NCI-H1092 treated with DMSO at 0.1 percent for 48 hours (cell line): ENCODE measurements at regions not wholly inside any gene's neighbourhood (a gene's known extent, or its start where the extent isn't known, plus 50 kb on each side); places are given as distances from the start of the nearest gene placed in this dataset.

Experiments used
- DNase-seq: peaks from one replicate; lab custom pipeline; 2025; lab: John Stamatoyannopoulos, UW

DNA sequence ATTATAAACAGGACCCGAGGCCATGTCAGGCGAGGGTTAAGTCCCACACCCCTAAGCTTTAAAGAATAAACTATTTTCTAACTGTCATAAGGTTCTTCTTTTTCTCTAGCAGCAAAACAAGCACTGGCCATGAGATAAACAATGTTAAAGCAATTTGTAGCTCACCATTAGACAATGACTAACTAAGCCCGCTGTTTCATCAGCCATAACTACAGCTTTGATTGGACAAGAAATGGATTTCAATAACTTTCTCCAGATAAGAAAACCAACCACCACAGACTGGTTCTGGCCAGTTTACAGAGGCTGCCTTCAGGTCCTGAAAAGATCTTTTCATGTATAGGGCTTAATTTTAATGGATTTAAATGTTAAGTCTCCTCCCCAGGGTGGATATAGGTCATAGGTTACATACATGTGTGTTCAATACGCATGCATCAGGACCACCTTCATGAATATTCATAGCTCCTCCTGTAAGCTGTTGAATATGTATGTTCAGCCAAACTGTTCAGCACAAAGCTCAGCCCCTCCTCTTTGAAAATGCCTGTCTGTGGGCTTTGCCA, 108.7 kb upstream of the RAB6C start:
- DNase-seq, result no peak

DNA sequence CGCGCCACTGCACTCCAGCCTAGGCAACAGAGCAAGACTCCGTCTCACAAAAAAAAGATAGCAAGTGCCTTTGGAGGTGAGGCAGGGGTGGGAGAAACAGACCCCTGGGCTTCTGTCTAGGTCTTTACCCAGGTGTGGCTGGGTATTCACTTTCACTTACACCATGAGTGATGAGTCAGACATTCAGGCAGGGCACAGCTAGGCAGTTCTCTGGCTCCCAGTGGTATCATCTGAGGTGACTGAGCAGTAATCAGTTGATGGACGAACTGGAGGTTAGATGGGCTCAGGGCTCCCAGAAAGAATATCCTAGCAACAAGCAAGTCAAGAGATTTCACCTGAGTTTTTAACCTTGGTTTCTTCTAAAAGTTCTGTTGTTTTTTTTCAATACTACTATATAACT, 107.0 kb upstream of the RAB6C start:
- no peak for DNase-seq

DNA sequence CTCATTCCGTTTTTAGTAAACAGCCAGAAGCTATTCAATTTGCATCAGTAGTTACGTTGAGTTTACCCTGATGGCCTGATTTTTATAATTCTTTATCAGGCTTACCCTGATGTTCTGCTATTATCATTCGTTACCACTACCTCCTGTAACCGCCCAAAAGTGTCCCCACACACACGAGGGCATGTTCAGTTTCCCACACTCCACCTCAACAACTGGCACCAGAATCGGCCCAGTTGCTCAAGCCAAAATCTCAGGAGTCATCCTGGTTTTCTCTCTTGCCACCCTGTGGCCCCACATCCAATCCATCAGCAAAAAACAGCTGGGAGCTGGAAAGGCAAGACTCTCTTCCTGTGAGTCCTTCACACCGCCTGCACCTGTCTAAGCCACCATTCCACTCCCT, 102.9 kb upstream of the RAB6C start:
- DNase-seq, result no peak

DNA sequence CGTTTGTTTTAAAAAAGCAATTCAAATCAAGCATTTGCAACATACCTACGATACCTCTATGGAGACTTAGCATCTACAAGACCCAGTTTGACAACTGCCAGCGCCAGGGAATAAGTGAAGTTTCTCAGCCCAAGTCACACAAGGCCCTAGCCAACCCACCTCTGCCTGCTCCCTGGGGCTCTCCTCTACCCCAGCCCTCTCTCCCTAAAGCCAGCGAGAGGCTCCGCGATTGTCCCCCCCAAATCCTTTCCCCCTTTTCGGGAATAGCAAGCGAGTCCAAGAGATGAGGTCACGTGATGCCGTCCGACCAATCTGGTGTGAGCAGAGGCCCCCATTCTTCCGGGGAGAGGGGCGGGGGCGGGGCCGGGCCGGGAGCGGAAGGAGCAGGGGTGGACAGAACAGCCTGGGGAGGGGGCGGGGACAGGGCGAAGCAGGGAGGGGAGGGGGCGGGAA, 102.2 kb upstream of the RAB6C start:
- DNase-seq, result peak; percentile 79

DNA sequence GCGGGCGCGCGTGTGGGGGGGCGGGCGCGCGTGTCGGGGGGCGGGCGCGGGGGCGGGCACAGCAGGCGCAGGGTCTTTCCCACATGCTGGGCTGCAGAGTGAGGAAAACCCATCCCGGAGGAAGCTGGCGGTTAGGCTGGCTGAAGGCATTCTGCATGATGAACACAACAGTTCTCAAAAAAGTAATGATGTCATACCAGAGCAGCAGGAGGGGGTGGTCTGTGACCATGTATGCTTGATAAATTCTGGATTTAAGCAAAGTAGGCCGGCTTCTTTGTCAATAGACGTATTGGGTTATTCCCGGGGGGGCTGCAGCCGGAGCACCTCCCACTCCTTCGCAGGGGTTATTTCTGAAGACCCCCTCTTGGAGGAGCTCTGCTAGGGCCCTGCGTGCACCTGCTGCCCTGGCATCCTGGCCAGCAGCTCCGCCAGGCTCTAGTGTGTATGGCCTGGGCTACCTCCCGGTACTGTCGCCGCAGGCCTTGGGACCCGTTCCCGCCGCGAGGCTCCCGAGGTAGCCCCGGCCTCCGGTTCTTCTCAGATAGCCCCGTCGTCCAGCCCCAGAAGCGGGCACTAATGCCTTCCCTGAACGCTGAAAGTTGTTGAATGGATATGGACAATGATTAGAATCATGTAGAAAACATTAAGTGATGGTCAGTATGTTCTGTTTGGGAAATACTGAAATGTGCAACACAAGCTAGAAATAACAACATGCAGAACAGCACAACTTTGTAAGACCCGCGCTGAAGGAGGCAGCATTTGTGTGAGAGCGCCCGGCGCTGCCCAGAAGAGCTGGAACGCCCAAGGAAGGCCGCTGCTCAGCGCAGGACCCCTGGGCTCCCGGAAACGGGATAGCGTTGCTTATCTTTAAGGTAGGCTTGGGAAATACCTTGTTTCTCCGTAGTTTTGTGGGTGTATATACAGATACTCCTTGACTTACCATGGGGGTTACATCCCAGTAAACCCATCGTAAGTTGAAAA, 101.4 kb upstream of the RAB6C start:
- peak; percentile 56 for DNase-seq

DNA sequence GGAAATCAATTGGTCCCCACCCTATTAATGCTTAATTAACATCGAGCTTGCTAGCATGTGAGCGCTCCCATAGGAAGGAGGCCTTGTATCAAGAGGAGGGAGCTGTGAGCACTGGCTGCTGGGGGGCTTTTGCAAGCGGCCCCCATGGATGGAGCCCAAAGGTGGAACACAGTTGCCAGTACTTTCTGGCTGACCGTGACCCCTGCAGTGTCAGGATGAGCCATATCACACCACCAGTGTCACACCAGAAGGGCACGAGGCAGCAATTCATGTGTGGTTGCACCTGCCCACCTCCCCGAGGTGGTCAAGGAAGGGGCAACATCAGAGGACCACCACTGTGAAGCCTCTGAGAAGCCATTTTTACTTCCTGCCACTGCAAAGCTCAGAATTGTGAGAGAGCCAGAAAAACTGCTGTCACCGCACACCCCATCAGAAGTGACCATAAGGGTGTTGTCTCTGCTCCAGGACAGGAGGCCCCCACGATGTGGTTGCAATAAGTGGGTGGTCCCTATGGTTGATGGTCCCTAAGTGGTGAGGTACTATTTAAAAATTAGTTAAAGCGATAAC, 99.8 kb upstream of the RAB6C start:
- no peak for DNase-seq

DNA sequence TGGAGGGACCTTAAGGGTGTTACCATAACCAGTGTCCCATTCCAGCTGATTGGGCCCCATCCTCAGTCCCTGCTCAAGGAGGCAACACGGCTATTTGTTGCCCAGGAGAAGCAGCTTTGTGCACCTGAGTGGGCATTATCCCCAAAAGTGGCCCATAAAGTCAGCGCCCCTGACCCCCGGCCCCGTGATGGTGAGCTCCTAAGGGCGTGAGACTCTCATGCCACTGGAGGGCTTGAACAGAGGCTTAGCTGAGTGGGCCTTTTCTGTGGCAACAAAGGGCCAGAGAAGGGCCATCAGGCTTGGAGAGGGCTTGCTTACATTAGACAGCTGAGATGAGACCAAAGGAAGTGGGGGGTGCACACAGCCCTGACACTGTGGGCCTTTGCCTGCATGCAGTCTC, 99.2 kb upstream of the RAB6C start:
- DNase-seq, result no peak

DNA sequence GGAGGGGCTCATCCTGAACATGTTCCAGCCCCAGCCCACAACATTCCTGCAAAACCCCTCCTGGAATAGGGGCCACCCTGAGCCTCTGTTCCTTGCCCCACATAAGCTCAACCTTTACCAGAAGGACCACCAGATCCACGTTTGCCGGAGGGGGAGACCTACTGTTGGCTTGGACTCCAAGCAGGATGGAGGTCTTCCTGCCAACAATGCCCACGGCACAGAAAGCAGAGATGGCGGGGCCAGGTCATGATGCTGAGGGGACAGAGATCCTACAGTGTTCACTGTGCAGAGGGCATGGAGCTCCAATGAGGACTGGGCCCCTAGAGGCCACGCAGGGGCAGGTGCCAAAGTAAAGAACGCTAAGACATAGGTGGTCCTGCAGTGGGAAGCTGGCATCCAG, 98.5 kb upstream of the RAB6C start:
- DNase-seq, result no peak

DNA sequence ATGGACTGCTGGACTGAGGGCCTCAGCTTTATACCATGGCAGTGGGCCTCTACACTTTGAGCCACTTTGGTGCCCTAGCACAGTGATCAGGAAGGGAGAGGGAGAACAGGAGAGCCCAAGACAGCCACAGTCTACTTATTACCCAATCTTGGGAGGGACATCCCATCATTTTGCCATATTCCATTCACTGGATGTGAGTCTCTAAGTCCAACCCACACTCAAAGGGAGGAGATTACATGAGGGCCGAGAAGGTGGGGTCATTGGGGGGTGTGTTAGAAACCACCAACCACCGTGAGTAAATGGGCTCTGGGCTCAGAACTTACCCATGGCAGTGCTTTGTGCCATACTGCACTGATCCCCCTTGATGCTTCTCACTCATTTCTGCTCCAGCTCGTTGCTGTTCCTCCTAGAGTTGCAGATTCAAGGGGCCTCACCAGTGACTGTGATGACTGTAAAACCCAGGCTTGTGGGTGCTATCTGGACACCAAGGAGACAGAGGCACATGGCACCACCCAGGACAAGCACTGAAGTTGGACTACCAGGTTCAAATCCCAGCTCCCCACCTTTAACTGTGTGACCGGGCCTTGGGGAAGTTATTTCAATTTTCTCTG, 97.6 kb upstream of the RAB6C start:
- no peak for DNase-seq

DNA sequence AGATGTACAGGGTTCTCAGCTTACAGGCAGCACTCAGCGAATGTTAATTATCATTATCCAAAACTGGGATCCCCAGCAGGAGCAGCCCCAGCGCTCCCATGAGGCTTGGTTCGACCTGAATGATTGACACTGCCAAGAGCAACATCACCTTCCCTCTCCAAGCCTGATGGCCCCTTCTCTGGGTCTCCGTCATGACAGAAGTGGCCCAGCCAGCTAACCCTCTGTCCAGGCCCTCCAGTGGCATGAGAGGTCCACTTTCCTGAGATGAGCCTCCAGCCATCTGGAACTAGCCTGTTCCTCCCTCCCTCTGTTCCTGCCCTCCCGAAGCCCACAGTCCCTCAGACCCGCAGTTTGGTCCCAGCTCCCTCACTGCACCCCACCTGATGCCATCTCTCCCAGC, 97.0 kb upstream of the RAB6C start:
- no peak for DNase-seq

DNA sequence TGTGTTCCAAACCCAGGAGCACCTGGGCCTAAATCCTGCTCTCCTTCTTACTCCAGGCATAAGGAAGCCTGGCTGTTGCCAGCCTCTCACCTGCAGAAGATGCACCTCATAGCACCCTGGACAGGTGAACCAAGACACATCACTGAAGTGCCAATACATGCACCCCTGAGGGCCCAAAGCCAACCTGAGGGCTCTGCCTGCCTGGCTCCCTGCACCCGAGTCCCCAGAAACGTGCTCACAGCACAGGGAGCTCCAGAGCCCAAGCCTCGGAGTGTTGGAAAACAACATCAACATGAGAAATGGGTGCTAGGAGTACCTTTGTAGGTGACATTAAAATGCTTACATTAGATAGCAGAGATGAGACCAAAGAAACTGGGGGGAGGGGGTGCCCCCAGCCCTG, 96.3 kb upstream of the RAB6C start:
- no peak for DNase-seq

DNA sequence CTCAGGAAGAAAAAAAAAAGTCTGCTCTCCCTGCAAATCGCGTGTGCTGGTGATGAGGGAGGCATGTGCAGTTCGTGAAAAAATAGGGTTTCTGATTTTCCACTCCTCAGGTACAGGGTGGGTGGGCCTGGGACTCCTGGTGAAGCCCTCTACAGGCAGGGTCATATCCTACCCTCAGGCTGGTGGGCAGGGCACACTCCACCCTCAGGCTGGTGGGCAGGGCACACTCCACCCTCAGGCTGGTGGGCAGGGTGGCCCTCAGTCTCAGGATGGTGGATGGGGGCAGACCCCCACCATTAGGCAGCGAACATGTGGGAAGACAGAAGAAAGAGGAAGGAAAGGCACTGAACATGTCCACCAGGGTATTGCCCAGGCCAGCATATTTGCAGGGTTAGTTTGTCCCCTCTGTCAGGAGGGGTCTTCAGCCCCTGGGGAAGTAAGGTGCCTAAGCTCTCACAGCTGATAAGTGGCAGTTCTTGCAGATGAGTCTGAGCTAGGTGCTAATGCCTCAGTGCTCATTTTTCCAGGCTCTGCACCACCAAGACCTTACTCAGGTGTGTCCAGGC, 95.2 kb upstream of the RAB6C start:
- no peak for DNase-seq

DNA sequence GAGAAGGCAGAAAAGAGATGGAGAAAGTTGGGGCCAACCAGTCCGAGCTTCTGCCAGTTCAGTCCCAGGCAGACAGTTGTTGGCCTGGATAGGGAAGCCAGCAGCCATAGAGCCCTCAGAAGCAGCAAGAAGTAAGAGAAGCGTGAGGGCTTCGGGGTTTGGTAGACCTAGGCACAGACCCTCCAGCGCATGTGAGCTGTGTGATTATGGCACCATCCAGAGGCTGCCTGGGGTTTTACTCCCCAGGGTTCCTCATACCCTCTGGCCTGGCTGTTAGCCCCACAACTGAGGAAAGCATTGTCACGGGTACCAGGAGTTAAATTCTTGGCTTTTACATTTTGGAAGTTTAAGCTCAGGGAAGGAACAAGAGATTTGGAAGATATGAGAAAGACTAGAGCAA, 93.7 kb upstream of the RAB6C start:
- DNase-seq, result peak; percentile 0

DNA sequence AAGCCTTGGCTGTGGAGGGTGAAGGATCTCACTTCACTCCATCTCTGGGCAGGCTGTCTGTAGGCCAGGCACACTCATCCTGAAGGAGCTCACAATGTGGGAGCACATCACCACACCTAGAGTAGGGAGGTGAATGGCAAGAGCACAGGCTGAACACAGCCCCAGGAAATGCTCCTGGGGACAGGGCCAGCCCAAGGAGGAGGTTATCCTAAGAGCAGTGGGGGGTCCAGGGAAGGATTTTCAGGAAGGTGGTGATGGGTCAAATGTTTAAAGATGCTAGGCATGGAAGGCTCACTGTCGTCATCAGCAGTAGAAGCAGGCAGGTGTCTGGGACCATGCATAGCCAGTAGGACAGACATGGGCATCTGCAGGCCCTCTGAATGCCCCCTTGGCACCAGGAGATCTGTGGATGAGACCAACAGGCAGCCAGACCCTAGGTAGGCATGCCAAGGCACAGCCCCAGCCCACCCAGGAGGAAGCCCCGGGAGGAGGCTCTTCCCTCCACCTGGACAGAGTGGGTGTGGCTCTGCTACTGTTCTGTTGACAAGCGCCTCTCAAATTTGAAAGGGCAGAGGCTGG, 91.7 kb upstream of the RAB6C start:
- no peak for DNase-seq

DNA sequence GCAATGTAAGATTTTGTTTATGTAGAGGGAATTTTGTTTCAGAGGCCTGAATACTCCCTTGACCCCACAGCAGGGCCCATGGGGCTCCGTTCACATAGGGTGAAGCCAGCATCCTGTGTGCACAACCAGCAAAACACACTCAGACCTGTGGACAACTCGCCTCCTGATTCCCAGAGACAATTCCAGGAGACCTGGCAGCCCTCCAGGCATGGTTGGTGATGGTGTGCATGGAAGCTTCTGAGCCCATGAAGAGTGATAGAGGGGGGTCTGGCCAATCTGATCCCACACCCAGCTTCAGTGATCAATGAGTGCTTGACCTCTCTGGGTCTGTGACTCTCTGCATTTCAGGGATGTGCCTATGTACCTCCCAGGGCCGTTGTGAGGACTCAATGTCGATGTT, 91.0 kb upstream of the RAB6C start:
- DNase-seq, result no peak

DNA sequence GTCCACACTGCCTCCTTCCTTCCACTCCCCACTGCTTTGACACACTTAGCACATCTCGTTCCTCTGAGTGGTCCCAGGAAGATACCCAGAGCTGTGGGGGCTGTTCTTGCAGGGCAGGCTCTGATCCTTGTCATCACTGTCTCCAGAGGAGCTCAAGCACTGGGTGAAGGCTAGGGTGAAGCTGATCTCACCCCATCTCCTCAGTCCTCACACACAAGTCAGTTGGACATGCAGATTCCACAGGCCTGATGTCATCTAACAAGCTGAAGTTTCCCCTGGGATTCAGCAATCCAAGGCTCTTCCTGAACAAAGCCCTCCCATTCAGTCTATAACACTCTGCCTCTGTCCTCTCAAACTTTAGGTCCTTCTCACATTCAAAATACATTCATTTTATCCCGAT, 90.6 kb upstream of the RAB6C start:
- no peak for DNase-seq

DNA sequence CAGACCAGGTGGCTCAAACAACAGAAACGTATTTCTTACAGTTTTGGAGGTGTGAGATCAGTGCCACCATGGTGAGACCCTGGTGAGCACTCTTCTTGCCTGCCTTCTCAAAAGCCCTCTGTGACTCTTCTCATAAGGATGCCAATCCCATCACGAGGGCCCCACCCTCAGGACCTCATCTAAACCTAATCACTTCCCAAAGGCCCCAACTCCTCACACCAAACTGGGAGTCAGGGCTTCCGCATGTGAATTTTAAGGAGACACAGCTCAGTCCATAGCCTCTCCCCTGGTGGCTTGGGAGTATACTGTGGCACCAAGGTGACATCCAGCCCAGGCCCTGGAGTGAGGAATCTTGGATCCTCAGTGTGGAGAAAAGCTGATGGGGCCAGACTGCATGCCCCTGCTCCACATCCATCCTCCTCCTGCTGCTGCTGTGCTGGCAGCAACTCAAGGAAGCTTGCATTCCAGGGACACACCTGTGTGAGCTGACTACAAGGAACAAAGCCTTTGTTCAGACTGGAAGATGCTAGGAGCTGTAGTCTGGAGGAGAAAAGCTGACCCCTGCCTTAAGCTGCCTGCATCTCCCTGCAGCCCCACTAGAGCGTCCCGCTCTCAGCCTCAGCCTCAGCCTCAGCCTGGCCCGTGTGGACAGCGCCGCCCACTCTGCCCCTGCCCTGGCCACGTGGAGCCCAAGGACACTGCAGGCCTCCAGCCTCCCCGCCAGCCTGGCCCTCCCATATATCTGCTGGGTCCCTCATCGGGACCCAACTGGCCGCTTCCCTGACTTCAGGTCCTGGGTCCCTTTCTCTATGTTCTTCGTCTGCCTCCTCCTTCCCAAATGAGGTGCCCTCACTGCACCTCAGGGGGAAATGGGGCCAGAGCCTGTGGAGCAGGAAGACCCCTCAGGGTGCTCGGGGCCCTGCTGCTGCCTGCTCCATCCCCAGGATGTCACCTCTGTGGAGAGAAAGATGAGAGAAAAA, 87.8 kb upstream of the RAB6C start:
- DNase-seq, result no peak

DNA sequence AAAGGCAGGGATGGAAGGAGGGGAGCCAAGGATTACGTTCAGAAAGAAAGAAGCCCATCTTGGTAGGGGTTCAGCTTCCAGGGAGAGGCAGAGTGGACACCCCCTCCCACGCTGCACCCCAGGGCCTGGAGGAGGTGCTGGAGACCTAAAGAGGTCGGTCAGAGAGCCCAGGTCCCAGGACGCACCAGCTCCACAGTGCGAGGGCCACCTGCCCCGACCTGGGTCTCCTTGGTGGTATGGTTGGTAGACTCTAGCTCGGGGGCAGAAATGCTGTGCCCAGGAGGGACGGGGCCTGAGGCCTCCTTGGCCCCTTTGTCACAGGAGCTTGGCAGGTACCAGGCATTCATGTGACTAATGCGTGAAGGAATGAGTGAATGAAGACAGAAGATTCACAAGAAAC, 87.1 kb upstream of the RAB6C start:
- no peak for DNase-seq

DNA sequence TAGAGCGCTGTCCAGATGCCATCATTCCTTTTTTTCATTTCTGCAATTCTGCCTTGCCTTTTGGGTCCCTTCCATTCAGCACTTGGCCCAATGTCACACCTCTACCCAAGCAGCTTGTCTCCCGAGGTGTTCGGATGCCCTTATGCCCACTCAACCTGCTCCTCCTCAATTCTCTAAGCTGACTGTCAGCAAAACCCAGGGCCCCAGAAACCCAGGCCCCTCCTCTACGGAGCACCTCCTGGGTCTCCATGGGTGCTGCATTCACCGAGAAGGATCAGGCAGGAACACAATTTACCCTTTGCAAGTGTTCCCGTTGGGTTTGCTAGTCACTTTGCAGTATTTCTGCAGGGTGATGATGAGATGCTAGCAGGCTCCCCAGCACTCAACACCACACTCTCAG, 86.7 kb upstream of the RAB6C start:
- no peak for DNase-seq

DNA sequence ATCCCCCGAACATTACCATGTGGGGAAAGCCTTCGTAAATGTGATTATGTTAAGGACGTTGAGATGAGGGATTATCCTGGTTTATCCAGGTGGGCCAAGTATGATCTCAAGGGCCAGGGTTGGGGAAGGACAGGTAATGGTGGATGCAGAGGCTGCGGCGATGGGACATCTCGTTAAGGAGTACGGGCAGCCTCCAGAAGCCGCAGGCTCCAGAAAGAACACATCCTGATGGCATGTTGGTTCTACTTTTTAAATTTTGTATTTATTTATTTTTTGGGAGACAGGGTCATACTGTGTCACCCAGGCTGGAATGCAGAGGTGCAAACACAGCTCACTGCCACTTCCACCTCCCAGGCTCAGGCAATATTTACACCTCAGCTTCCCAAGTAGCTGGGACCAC, 86.2 kb upstream of the RAB6C start:
- no peak for DNase-seq

DNA sequence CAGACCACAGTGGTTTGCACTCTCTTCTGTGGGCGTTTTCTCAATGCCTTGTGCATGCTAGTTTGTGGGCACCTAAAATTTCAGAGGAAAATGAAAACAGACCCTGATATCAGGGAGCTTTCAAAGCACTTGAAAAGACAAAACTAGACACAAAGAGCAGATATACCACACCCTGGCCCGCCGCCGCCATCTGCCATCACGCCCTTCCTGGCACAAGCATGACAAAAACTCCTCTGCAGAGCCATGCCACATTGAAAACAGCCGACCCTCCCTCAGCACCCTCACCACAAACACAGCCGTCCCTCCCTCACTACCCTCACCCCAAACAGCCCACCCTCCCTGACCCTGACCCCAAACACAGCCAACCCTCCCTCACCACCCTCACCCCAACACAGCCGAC, 84.8 kb upstream of the RAB6C start:
- DNase-seq, result no peak
